Prostate gland (tissue), 2 donors: ENCODE measurements at regions not wholly inside any gene's neighbourhood (a gene's known extent, or its start where the extent isn't known, plus 50 kb on each side); places are given as distances from the start of the nearest gene placed in this dataset.

Experiments used
- DNase-seq: peaks from one replicate; pipeline ENCODE4 v3.0.0-alpha.2; 2019; ENCODE audit warnings: low spot score
- H3K27ac ChIP-seq, 2 donors: fragments of 200-600 bp; sonication (generic); 2 replicates each; pipeline ENCODE4 v1.5.1; 2017 to 2019
- H3K27me3 ChIP-seq: fragments of 200-600 bp; sonication (generic); replicated peaks from 2 replicates; pipeline ENCODE4 v1.5.1; 2019; ENCODE audit not compliant: insufficient read depth
- H3K36me3 ChIP-seq, 2 donors: fragments of 200-600 bp; sonication (generic); 1 replicate in 1 of 2; 2 replicates in 1 of 2; pipeline versions ENCODE4 v1.5.1 to v1.8.1; 2017 to 2019
- H3K4me1 ChIP-seq: fragments of 200-600 bp; sonication (generic); replicated peaks from 2 replicates; pipeline ENCODE4 v1.5.1; 2019
- H3K4me3 ChIP-seq, 2 donors: fragments of 200-600 bp; sonication (generic); 2 replicates each; pipeline ENCODE4 v1.5.1; 2017 to 2019
- H3K9me3 ChIP-seq: fragments of 200-600 bp; sonication (generic); 2 replicates; pipeline ENCODE4 v1.5.1; 2017
- CTCF ChIP-seq, 4 experiments: fragments of 200-600 bp in 2 of 4; fragments of 450-650 bp in 2 of 4; sonication (generic) in 2 of 4; IDR thresholded peaks; 1 replicate in 3 of 4; 2 replicates in 1 of 4; pipeline ENCODE4 v1.5.1; 2016 to 2019; ENCODE audit warnings: antibody characterized with exemption in 4 of 4, mild to moderate bottlenecking in 2 of 4, moderate library complexity in 2 of 4
- POLR2A ChIP-seq: fragments of 450-650 bp; IDR thresholded peaks from one replicate; pipeline ENCODE4 v1.6.1; 2016; ENCODE audit warnings: antibody characterized with exemption, mild to moderate bottlenecking
- POLR2AphosphoS5 ChIP-seq: sonication (generic); formaldehyde crosslinking; IDR thresholded peaks from one replicate; pipeline ENCODE4 v1.6.1; 2017; ENCODE audit warnings: antibody characterized with exemption
- WGBS: methylation state at CpG from one replicate; pipeline ENCODE4 v1.1.5; 2018; 5-methylcytosine and 5-hydroxymethylcytosine counted together
- intact Hi-C: fragments of 100-400 bp; cut with DNase I; formaldehyde crosslinking; loops from one replicate; pipeline ENCODE4 v1.14.2; 2022

DNA sequence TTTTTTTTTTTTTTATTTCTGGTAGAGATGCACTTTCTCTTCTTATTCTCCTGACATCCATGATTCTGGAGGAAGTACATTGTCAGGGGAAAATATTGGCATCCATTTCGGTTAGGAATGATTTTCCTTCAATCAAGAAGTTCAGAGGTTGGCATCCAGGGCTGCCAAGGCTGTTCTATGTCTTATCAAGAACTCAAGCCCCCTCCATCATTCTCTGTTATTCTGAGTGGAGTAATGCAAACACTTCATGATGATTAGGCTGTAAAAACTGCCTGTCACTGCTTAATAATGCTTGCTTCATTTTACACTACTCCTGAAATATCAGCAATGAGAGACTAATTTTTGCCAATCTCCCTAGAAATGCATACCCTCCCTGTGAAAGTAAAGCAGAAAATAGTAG lies 417.1 kb upstream of the NFIA start:
- DNase-seq: no peak
- Histone ChIP-seq H3K4me3 (no peak overlapping the region), H3K4me1 (no peaks in the 10 kb centered on the region), H3K9me3 (no peaks in the 10 kb centered on the region), H3K27me3 (no peaks in the 10 kb centered on the region), H3K27ac (no peak overlapping the region), H3K36me3 (no peaks in the 10 kb centered on the region)
- TF ChIP-seq POLR2A (no peak), CTCF (IDR thresholded peaks at IDR 0.05) (no peak), POLR2AphosphoS5 (no peak)
- 93% methylated on average over 1 of the region's 1 CpG for WGBS
- intact Hi-C loops: no loop called here

DNA sequence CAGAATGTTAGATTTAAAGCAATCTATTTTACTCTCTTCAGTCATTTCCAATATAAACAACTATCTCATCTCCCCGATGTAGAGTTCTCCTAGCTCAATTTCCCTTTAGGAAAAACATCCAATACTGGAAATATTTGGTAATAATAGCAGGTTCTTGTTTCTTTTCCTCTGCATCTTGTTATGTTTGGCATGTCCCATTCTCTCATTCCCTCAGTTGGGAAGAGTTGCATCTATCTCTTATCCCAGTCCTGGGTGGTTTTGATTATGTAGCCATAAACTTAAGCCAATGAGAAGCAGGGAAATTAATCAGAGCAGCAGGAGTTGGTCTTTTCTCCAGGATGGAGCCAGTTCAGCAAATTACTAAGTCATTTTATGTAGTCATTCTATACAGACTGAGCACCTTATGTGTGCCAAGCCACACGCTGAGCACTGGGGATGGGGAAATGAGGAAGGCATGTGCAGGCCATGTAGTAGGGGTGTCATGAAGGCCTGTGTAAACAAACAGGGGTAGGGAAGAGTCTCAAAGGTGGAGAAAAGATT lies 418.2 kb upstream of the NFIA start:
- DNase-seq: no peak
- no peak overlapping the region for H3K27ac ChIP-seq
- no peaks in the 10 kb centered on the region for H3K27me3 ChIP-seq
- intact Hi-C loops: no loop called here
- H3K4me1 ChIP-seq: no peaks in the 10 kb centered on the region
- H3K4me3 ChIP-seq: no peak overlapping the region
- no peaks in the 10 kb centered on the region for H3K36me3 ChIP-seq
- H3K9me3 ChIP-seq: no peaks in the 10 kb centered on the region
- 82% methylated on average over 2 of the region's 2 CpGs for WGBS
- no peak for TF ChIP-seq POLR2A
- no peak for TF ChIP-seq POLR2AphosphoS5
- TF ChIP-seq CTCF (IDR thresholded peaks at IDR 0.05): no peak

- H3K27me3 ChIP-seq: no peaks in the 10 kb centered on the region
- intact Hi-C loops: no loop called here
- no peaks in the 10 kb centered on the region for H3K9me3 ChIP-seq
- no peaks in the 10 kb centered on the region for H3K4me1 ChIP-seq
- no peaks in the 10 kb centered on the region for H3K36me3 ChIP-seq
- no peak overlapping the region for H3K4me3 ChIP-seq
- H3K27ac ChIP-seq: no peak overlapping the region
- no peak for DNase-seq
- TF ChIP-seq POLR2AphosphoS5 (no peak), POLR2A (no peak), CTCF (IDR thresholded peaks at IDR 0.05) (no peak)
- WGBS: 38% methylated on average over 3 of the region's 3 CpGs
Measured at GRCh38 chr1:60662486-60663044, 419.8 kb upstream of the NFIA start.

- 64% methylated on average over 4 of the region's 4 CpGs for WGBS
- intact Hi-C loops: no loop called here
Measured at GRCh38 chr1:60657926-60658325, 424.4 kb upstream of the NFIA start.

More at GRCh38 chr1:60657926-60658325, 424.4 kb upstream of the NFIA start:
- Histone ChIP-seq H3K4me3 (no peak overlapping the region), H3K36me3 (no peaks in the 10 kb centered on the region), H3K27ac (no peak overlapping the region), H3K9me3 (no peaks in the 10 kb centered on the region), H3K27me3 (no peaks in the 10 kb centered on the region), H3K4me1 (no peaks in the 10 kb centered on the region)
- DNase-seq: no peak
- TF ChIP-seq POLR2A: no peak
- no peak for TF ChIP-seq CTCF (IDR thresholded peaks at IDR 0.05)
- no peak for TF ChIP-seq POLR2AphosphoS5
